Endothelial cell of umbilical vein (primary cell): ENCODE measurements at regions not wholly inside any gene's neighbourhood (a gene's known extent, or its start where the extent isn't known, plus 50 kb on each side); places are given as distances from the start of the nearest gene placed in this dataset.

Experiments
- BruUV-seq: library from RNA; stranded (reverse); fragments of 400-500 nt; replicated peaks from 2 replicates; lab custom pipeline; 2021; lab: Mats Ljungman, UMichigan
- CTCF ChIA-PET: fragments of 300-600, 350-600 bp; sonication (Branson Sonifier 250); formaldehyde crosslinking; loops from one replicate; lab custom pipeline; 2021; ENCODE audit warnings: antibody characterized with exemption, inconsistent platforms; lab: Charles Lee
- POLR2A ChIA-PET: fragments of 300-600, 350-600 bp; sonication (Branson Sonifier 250); formaldehyde crosslinking; loops from one replicate; lab custom pipeline; 2021; ENCODE audit warnings: antibody characterized with exemption, inconsistent platforms; lab: Charles Lee
- DNase-seq: peaks from one replicate; pipeline ENCODE4 v3.0.0-alpha.2; 2011; ENCODE audit warnings: low read depth, low spot score
- FAIRE-seq: peaks from 2 replicates; lab custom pipeline; 2011; peaks lifted over from hg19 to GRCh38; lab: Jason Lieb, UNC
- H2AFZ ChIP-seq: 2 replicates; pipeline ENCODE4 v1.6.0; 2012; ENCODE audit warnings: low read depth, low read length, control low read depth, inconsistent platforms
- H3K27ac ChIP-seq: 2 replicates; pipeline ENCODE4 v1.5.1; 2011; ENCODE audit warnings: low read depth, mild to moderate bottlenecking, control low read depth, low read length, moderate library complexity; ENCODE audit not compliant: insufficient read depth
- H3K27me3 ChIP-seq, 2 experiments: 2 replicates each; pipeline versions ENCODE4 v1.6.0 to v1.6.1; 2011; ENCODE audit warnings: low read length in 2 of 2, mixed read lengths in 1 of 2; ENCODE audit not compliant: control insufficient read depth in 2 of 2, insufficient read depth in 2 of 2
- H3K36me3 ChIP-seq, 2 experiments: 2 replicates in 1 of 2; 3 replicates in 1 of 2; pipeline ENCODE4 v1.5.1; 2011; ENCODE audit warnings: low read length in 2 of 2, mild to moderate bottlenecking in 1 of 2, moderate library complexity in 1 of 2; ENCODE audit not compliant: control insufficient read depth in 2 of 2, insufficient read depth in 2 of 2; ENCODE audit errors: extremely low read depth in 1 of 2
- H3K4me1 ChIP-seq: 3 replicates; pipeline ENCODE4 v1.5.1; 2011; ENCODE audit warnings: mild to moderate bottlenecking, low read length; ENCODE audit not compliant: control insufficient read depth, insufficient read depth; ENCODE audit errors: extremely low read depth
- H3K4me2 ChIP-seq: 2 replicates; pipeline ENCODE4 v1.6.1; 2011; ENCODE audit warnings: low read length, control low read depth, mixed read lengths; ENCODE audit not compliant: insufficient read depth
- H3K4me3 ChIP-seq, 3 experiments: fragments of 200-600 bp in 1 of 3; sonication (generic), shearing (Covaris generic) in 1 of 3; replicated peaks in 1 of 3; 2 replicates each; pipeline ENCODE4 v1.5.1; 2011 to 2016; ENCODE audit warnings: control low read depth in 3 of 3, low read length in 3 of 3, mild to moderate bottlenecking in 2 of 3, inconsistent platforms in 1 of 3, low read depth in 1 of 3, moderate library complexity in 1 of 3; ENCODE audit not compliant: insufficient read depth in 1 of 3
- H3K79me2 ChIP-seq: 2 replicates; pipeline ENCODE4 v1.6.0; 2012; ENCODE audit warnings: low read length, inconsistent platforms; ENCODE audit not compliant: control insufficient read depth, insufficient read depth
- H3K9ac ChIP-seq: replicated peaks from 2 replicates; pipeline ENCODE3; 2011; ENCODE audit warnings: low read length, control low read depth; ENCODE audit not compliant: insufficient read depth; ENCODE audit errors: extremely low read depth
- H3K9me1 ChIP-seq: replicated peaks from 3 replicates; pipeline ENCODE4 v1.6.0; 2011; ENCODE audit warnings: mild to moderate bottlenecking, low read length; ENCODE audit not compliant: control insufficient read depth, insufficient read depth; ENCODE audit errors: extremely low read depth
- H3K9me3 ChIP-seq: replicated peaks from 2 replicates; pipeline ENCODE4 v1.5.1; 2012; ENCODE audit warnings: low read length, inconsistent platforms; ENCODE audit not compliant: control insufficient read depth, insufficient read depth
- H4K20me1 ChIP-seq: replicated peaks from 2 replicates; pipeline ENCODE3; 2011; ENCODE audit warnings: mild to moderate bottlenecking, low read length; ENCODE audit not compliant: control insufficient read depth, insufficient read depth; ENCODE audit errors: extremely low read depth
- EZH2 ChIP-seq: IDR thresholded peaks from 2 replicates; pipeline ENCODE4 v1.6.1; 2012; ENCODE audit warnings: borderline replicate concordance, low read depth, mild to moderate bottlenecking, moderate library complexity, low read length, inconsistent platforms; ENCODE audit not compliant: severe bottlenecking
- FOS ChIP-seq: IDR thresholded peaks from 2 replicates; pipeline ENCODE4 v1.6.1; 2011; ENCODE audit warnings: mild to moderate bottlenecking, low read length, moderate library complexity, borderline replicate concordance; ENCODE audit not compliant: insufficient read depth
- GATA2 ChIP-seq: IDR thresholded peaks from 2 replicates; pipeline ENCODE4 v1.7.0; 2011; ENCODE audit warnings: low read depth, mild to moderate bottlenecking, moderate library complexity, mixed read lengths, low read length; ENCODE audit not compliant: insufficient read length, insufficient read depth
- JUN ChIP-seq: IDR thresholded peaks from 2 replicates; pipeline ENCODE4 v1.6.1; 2011; ENCODE audit warnings: borderline replicate concordance, low read depth; ENCODE audit not compliant: insufficient read length, insufficient read depth
- MYC ChIP-seq: IDR thresholded peaks from one replicate; pipeline ENCODE4 v1.6.1; 2011; ENCODE audit warnings: mild to moderate bottlenecking, low read depth, low read length
- POLR2AphosphoS5 ChIP-seq: IDR thresholded peaks from 2 replicates; pipeline ENCODE4 v1.6.1; 2012; ENCODE audit warnings: low read depth, mild to moderate bottlenecking, control low read depth, low read length, moderate library complexity; ENCODE audit not compliant: insufficient read depth
- dilution Hi-C: fragments of 300-500 bp; cut with MboI; formaldehyde crosslinking; loops from one replicate; pipeline ENCODE4 v1.15.0; 2019; ENCODE audit warnings: low sequenced_read_pairs; ENCODE audit not compliant: extremely low pct_ligation_motif_present
- intact Hi-C: fragments of 100-400 bp; cut with micrococcal nuclease; formaldehyde crosslinking; loops from one replicate; pipeline ENCODE4 v1.10.0; 2022
- TF ChIP-seq, protein P1 (sequence below), 2 donors: IDR thresholded peaks; 1 replicate in 1 of 2; 2 replicates in 1 of 2; pipeline ENCODE4 v1.5.1; 2011; ENCODE audit warnings: low read length in 2 of 2, mild to moderate bottlenecking in 2 of 2, moderate library complexity in 2 of 2, control low read depth in 1 of 2, inconsistent platforms in 1 of 2, low read depth in 1 of 2; ENCODE audit not compliant: insufficient read depth in 1 of 2; ENCODE audit errors: extremely low read depth in 1 of 2

DNA sequence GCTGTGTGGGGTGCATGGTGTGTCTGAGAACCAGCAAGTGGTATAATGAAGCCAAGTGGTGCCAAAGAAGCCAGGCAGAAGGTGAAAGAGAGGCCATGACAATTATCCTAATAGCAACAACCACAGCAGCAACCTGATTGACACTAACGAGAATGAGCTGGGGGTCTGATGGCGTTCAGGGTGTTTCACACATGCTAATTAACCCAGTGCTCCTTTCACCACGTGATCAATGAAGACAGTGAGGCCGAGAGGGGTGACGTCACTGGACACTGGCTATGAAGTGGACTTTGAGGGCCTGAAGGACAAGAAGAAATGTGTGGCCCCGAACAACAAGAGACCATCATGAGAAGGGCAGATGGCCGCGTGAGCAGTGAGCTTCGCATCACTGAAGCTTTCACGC lies 364.4 kb upstream of the ID2 start:
- dilution Hi-C loops (no loop called here), intact Hi-C loops (no loop called here)
- ChIA-PET CTCF (no interaction called here), POLR2A (no interaction called here)
- TF ChIP-seq POLR2AphosphoS5, result no peak
- TF ChIP-seq JUN, result no peak
- TF ChIP-seq, protein P1, sequence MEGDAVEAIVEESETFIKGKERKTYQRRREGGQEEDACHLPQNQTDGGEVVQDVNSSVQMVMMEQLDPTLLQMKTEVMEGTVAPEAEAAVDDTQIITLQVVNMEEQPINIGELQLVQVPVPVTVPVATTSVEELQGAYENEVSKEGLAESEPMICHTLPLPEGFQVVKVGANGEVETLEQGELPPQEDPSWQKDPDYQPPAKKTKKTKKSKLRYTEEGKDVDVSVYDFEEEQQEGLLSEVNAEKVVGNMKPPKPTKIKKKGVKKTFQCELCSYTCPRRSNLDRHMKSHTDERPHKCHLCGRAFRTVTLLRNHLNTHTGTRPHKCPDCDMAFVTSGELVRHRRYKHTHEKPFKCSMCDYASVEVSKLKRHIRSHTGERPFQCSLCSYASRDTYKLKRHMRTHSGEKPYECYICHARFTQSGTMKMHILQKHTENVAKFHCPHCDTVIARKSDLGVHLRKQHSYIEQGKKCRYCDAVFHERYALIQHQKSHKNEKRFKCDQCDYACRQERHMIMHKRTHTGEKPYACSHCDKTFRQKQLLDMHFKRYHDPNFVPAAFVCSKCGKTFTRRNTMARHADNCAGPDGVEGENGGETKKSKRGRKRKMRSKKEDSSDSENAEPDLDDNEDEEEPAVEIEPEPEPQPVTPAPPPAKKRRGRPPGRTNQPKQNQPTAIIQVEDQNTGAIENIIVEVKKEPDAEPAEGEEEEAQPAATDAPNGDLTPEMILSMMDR (IDR thresholded peaks at IDR 0.05; ENCODE audit: extremely low read depth in 1 of 2, insufficient read depth in 1 of 2, low read depth in 1 of 2, low read length in 2 of 2), result no peak
- TF ChIP-seq EZH2, result no peak
- TF ChIP-seq MYC, result no peak
- no peak overlapping the region for H3K4me2 ChIP-seq
- no TSS peak for BruUV-seq
- H3K27me3 ChIP-seq, result no peaks in the 10 kb centered on the region
- no peaks in the 10 kb centered on the region for H3K4me1 ChIP-seq
- H3K79me2 ChIP-seq, result no peaks in the 10 kb centered on the region
- peaks cover 2% of the 10 kb centered on the region for H3K9me3 ChIP-seq
- H3K27ac ChIP-seq, result no peak overlapping the region
- DNase-seq, result no peak
- H3K36me3 ChIP-seq, result no peaks in the 10 kb centered on the region
- no peak overlapping the region for H3K4me3 ChIP-seq
- H2AFZ ChIP-seq, result no peak overlapping the region
- no peaks in the 10 kb centered on the region for H4K20me1 ChIP-seq
- H3K9ac ChIP-seq, result no peak overlapping the region
- H3K9me1 ChIP-seq, result no peaks in the 10 kb centered on the region
- FAIRE-seq, result no peak

DNA sequence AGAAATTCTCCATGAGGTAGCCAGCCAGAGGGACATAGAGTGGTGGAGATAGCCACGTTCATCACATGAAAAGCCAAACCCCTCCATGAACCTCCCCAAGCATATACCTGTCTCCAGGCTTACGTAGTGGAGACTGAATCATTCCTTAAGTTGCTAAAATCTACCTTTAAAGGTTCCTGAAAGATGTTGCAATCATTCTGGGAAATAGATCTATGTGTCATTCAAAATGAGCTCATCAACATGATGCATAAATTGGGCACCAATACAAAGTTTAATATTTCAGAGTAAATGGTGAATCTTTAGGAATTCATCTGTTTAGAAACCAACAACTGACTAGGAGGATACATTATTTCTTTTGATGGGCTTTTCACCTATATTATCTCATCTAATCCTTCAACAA lies 362.6 kb upstream of the ID2 start:
- BruUV-seq, result no TSS peak

More for the DNA sequence above, 362.6 kb upstream of the ID2 start:
- Histone ChIP-seq H3K79me2 (no peaks in the 10 kb centered on the region), H3K4me1 (no peaks in the 10 kb centered on the region), H3K9me1 (no peaks in the 10 kb centered on the region), H3K4me3 (no peak overlapping the region), H3K36me3 (no peaks in the 10 kb centered on the region), H3K9me3 (peaks cover 2% of the 10 kb centered on the region), H3K27ac (no peak overlapping the region), H2AFZ (no peak overlapping the region), H4K20me1 (no peaks in the 10 kb centered on the region), H3K4me2 (no peak overlapping the region), H3K9ac (no peak overlapping the region), H3K27me3 (no peaks in the 10 kb centered on the region)
- ChIA-PET CTCF (no interaction called here), POLR2A (no interaction called here)
- dilution Hi-C loops (no loop called here), intact Hi-C loops (no loop called here)
- DNase-seq, result no peak
- FAIRE-seq, result no peak
- no peak for TF ChIP-seq EZH2
- no peak for TF ChIP-seq FOS
- TF ChIP-seq GATA2, result no peak
- TF ChIP-seq POLR2AphosphoS5, result no peak
- no peak for TF ChIP-seq JUN
